ENCODE measurements at regions not wholly inside any gene's neighbourhood (a gene's known extent, or its start where the extent isn't known, plus 50 kb on each side); places are given as distances from the start of the nearest gene placed in this dataset.

- Histone ChIP-seq H3K36me3 (no peaks in the 10 kb centered on the region), H3K4me1 (no peaks in the 10 kb centered on the region), H3K27ac (no peak overlapping the region), H3K27me3 (no peaks in the 10 kb centered on the region), H3K9me3 (no peaks in the 10 kb centered on the region), H3K4me3 (no peak overlapping the region)
- TF ChIP-seq, protein P1, sequence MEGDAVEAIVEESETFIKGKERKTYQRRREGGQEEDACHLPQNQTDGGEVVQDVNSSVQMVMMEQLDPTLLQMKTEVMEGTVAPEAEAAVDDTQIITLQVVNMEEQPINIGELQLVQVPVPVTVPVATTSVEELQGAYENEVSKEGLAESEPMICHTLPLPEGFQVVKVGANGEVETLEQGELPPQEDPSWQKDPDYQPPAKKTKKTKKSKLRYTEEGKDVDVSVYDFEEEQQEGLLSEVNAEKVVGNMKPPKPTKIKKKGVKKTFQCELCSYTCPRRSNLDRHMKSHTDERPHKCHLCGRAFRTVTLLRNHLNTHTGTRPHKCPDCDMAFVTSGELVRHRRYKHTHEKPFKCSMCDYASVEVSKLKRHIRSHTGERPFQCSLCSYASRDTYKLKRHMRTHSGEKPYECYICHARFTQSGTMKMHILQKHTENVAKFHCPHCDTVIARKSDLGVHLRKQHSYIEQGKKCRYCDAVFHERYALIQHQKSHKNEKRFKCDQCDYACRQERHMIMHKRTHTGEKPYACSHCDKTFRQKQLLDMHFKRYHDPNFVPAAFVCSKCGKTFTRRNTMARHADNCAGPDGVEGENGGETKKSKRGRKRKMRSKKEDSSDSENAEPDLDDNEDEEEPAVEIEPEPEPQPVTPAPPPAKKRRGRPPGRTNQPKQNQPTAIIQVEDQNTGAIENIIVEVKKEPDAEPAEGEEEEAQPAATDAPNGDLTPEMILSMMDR (IDR thresholded peaks at IDR 0.05) = no peak
- ATAC-seq = no peak
- DNase-seq = no peak
- intact Hi-C loops (cut with DNase I) = no loop called here
These were observed 183.7 kb downstream of the ISL1 start for GRCh38 chr5:51566953-51567352.

GRCh38 chr5:51567636-51568035 is 184.4 kb downstream of the ISL1 start:
- TF ChIP-seq, protein P1 (IDR thresholded peaks at IDR 0.05) = no peak
- no peak for ATAC-seq

GRCh38 chr5:51573835-51574234 is 190.6 kb downstream of the ISL1 start:
- Histone ChIP-seq H3K36me3 (no peaks in the 10 kb centered on the region), H3K4me1 (no peaks in the 10 kb centered on the region), H3K27ac (no peak overlapping the region), H3K4me3 (no peak overlapping the region), H3K9me3 (no peaks in the 10 kb centered on the region), H3K27me3 (no peaks in the 10 kb centered on the region)
- TF ChIP-seq, protein P1 (IDR thresholded peaks at IDR 0.05) = no peak
- intact Hi-C loops (cut with DNase I) = no loop called here
- no peak for DNase-seq
- ATAC-seq = no peak

More at GRCh38 chr5:51567636-51568035, 184.4 kb downstream of the ISL1 start:
- H3K36me3 ChIP-seq = no peaks in the 10 kb centered on the region
- no peak overlapping the region for H3K4me3 ChIP-seq
- H3K9me3 ChIP-seq = no peaks in the 10 kb centered on the region
- H3K27me3 ChIP-seq = no peaks in the 10 kb centered on the region
- DNase-seq = no peak
- no peak overlapping the region for H3K27ac ChIP-seq
- H3K4me1 ChIP-seq = no peaks in the 10 kb centered on the region
- intact Hi-C loops (cut with DNase I) = no loop called here

GRCh38 chr5:51582871-51583394 is 199.7 kb downstream of the ISL1 start:
- Histone ChIP-seq H3K4me1 (no peaks in the 10 kb centered on the region), H3K36me3 (no peaks in the 10 kb centered on the region), H3K9me3 (no peaks in the 10 kb centered on the region), H3K4me3 (no peak overlapping the region), H3K27me3 (no peaks in the 10 kb centered on the region), H3K27ac (no peak overlapping the region)
- TF ChIP-seq, protein P1 (IDR thresholded peaks at IDR 0.05) = no peak
- no peak for ATAC-seq
- intact Hi-C loops (cut with DNase I) = no loop called here
- no peak for DNase-seq

GRCh38 chr5:51598026-51598425 is 214.8 kb downstream of the ISL1 start:
- no peaks in the 10 kb centered on the region for H3K27me3 ChIP-seq
- no peaks in the 10 kb centered on the region for H3K9me3 ChIP-seq
- no peak overlapping the region for H3K27ac ChIP-seq
- intact Hi-C loops (cut with DNase I) = no loop called here
- no peaks in the 10 kb centered on the region for H3K4me1 ChIP-seq
- TF ChIP-seq, protein P1 (IDR thresholded peaks at IDR 0.05) = no peak
- ATAC-seq (no peak), DNase-seq (no peak)
- no peaks in the 10 kb centered on the region for H3K36me3 ChIP-seq
- H3K4me3 ChIP-seq = no peak overlapping the region
